NCI-H510A (cell line): ENCODE measurements at regions not wholly inside any gene's neighbourhood (a gene's known extent, or its start where the extent isn't known, plus 50 kb on each side); places are given as distances from the start of the nearest gene placed in this dataset.
"Not testable (repeated sequence)": the region's sequence is repeated elsewhere in the genome, so short reads cannot be mapped to it uniquely, and the experiment has no call there.

Experiments
- DNase-seq: peaks from one replicate; lab custom pipeline; 2025; lab: John Stamatoyannopoulos, UW

- no peak for DNase-seq
Observed at GRCh38 chr6:167470836-167471547, 146.1 kb downstream of the TTLL2 start.

- no peak for DNase-seq
Observed at GRCh38 chr6:167471548-167471930, 146.7 kb downstream of the TTLL2 start.

GRCh38 chr6:167472148-167472547 is 147.3 kb downstream of the TTLL2 start:
- DNase-seq: no peak

GRCh38 chr6:167472880-167473279 is 148.0 kb downstream of the TTLL2 start:
- no peak for DNase-seq

- DNase-seq: no peak
Observed at GRCh38 chr6:167474171-167474570, 149.3 kb downstream of the TTLL2 start.

GRCh38 chr6:167474725-167475124 is 149.8 kb downstream of the TTLL2 start:
- no peak for DNase-seq

GRCh38 chr6:167475947-167476346 is 151.1 kb downstream of the TTLL2 start:
- DNase-seq: no peak

GRCh38 chr6:167476844-167477595 is 152.1 kb downstream of the TTLL2 start:
- DNase-seq: no peak

GRCh38 chr6:167477688-167478087 is 152.8 kb downstream of the TTLL2 start:
- DNase-seq: no peak

GRCh38 chr6:167479301-167479700 is 154.4 kb downstream of the TTLL2 start:
- no peak for DNase-seq

GRCh38 chr6:167479901-167480648 is 155.2 kb downstream of the TTLL2 start:
- no peak for DNase-seq

- no peak for DNase-seq
Observed at GRCh38 chr6:167481307-167481926, 156.5 kb downstream of the TTLL2 start.

GRCh38 chr6:167482801-167483200 is 157.9 kb downstream of the TTLL2 start:
- DNase-seq: not testable (repeated sequence)

- DNase-seq: no peak
Observed at GRCh38 chr6:167485186-167485978, 160.5 kb downstream of the TTLL2 start.

GRCh38 chr6:167487749-167488664 is 163.1 kb downstream of the TTLL2 start:
- no peak for DNase-seq

- DNase-seq: no peak
Observed at GRCh38 chr6:167491438-167492099, 166.7 kb downstream of the TTLL2 start.

- no peak for DNase-seq
Observed at GRCh38 chr6:167492100-167492449, 167.2 kb downstream of the TTLL2 start.

- no peak for DNase-seq
Observed at GRCh38 chr6:167493310-167493709, 168.4 kb downstream of the TTLL2 start.

- no peak for DNase-seq
Observed at GRCh38 chr6:167493976-167494697, 169.3 kb downstream of the TTLL2 start.
